HUES48 (cell line): ENCODE measurements at regions not wholly inside any gene's neighbourhood (a gene's known extent, or its start where the extent isn't known, plus 50 kb on each side); places are given as distances from the start of the nearest gene placed in this dataset.

ENCODE experiments used
- H3K27ac ChIP-seq: one replicate; pipeline ENCODE4 v1.7.0; 2013; ENCODE audit warnings: low read depth, low read length, inconsistent platforms
- H3K27me3 ChIP-seq: 2 replicates; pipeline ENCODE4 v1.6.1; 2013; ENCODE audit warnings: mild to moderate bottlenecking, low read length; ENCODE audit not compliant: control insufficient read depth, insufficient read depth
- H3K36me3 ChIP-seq: 2 replicates; pipeline ENCODE4 v1.6.1; 2013; ENCODE audit warnings: low read length; ENCODE audit not compliant: control insufficient read depth, insufficient read depth
- H3K4me1 ChIP-seq: 2 replicates; pipeline ENCODE4 v1.6.1; 2013; ENCODE audit warnings: mild to moderate bottlenecking, low read length; ENCODE audit not compliant: control insufficient read depth, insufficient read depth
- H3K4me3 ChIP-seq: 2 replicates; pipeline ENCODE4 v1.5.1; 2013; ENCODE audit warnings: mild to moderate bottlenecking, low read depth, low read length
- H3K9ac ChIP-seq: 2 replicates; pipeline ENCODE4 v1.6.1; 2013; ENCODE audit warnings: mild to moderate bottlenecking, low read depth, low read length, moderate library complexity
- H3K9me3 ChIP-seq: 2 replicates; pipeline ENCODE4 v1.6.1; 2013; ENCODE audit warnings: low read length; ENCODE audit not compliant: control insufficient read depth, insufficient read depth

DNA sequence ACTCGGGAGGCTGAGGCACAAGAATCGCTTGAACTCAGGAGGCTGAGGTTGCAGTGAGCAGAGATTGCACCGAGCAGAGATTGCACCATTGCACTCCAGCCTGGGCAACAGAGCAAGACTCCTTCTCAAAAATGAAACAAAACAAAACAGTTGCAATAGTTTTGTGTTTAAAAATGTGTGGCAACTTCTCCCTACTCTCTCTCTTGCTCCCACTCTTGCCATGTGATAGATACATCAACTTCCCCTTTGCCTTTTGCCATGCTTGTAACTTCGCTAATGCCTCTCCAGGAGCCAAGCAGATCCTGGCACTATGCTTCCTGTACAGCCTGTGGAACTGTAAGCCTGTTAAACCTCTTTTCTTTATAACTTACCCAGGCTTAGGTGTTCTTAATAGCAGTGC lies 52.5 kb upstream of the INTU start:
- Histone ChIP-seq H3K4me1 (no peaks in the 10 kb centered on the region), H3K4me3 (no peak overlapping the region), H3K9ac (no peak overlapping the region), H3K9me3 (no peaks in the 10 kb centered on the region), H3K27me3 (no peaks in the 10 kb centered on the region), H3K27ac (no peak overlapping the region), H3K36me3 (no peaks in the 10 kb centered on the region)

DNA sequence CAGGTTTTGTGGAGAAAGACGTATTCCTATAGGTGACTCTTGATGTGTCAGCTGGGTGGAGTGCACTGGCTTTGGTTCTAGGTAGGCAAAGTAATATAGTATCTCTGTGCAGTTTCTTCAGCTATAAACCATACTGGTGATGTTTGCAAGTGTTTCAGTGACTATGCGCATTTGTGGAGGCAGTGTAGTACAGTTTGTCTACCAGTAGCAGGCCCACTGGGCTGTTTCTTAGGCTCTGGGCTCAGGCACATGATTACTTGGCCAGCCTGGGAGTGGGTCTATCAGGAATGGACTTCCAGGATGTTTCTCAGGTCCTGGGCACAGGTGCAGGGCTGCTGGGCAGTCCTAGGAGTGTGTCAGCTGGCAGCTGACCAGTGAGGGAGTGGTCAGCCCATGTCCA lies 51.9 kb upstream of the INTU start:
- no peaks in the 10 kb centered on the region for H3K27me3 ChIP-seq
- no peak overlapping the region for H3K4me3 ChIP-seq
- no peak overlapping the region for H3K27ac ChIP-seq
- no peak overlapping the region for H3K9ac ChIP-seq
- no peaks in the 10 kb centered on the region for H3K36me3 ChIP-seq
- no peaks in the 10 kb centered on the region for H3K9me3 ChIP-seq
- H3K4me1 ChIP-seq: no peaks in the 10 kb centered on the region
